ENCODE measurements at regions not wholly inside any gene's neighbourhood (a gene's known extent, or its start where the extent isn't known, plus 50 kb on each side); places are given as distances from the start of the nearest gene placed in this dataset.

- TF ChIP-seq POLR2A (IDR thresholded peaks at IDR 0.05): no peak
- no peak for TF ChIP-seq CTCF (IDR thresholded peaks at IDR 0.05)
Observed at GRCh38 chr17:13096291-13096690, 78.5 kb upstream of the ELAC2 start.

All from heart left ventricle (tissue), 13 donors.